Body of pancreas (tissue), 4 donors: ENCODE measurements at regions not wholly inside any gene's neighbourhood (a gene's known extent, or its start where the extent isn't known, plus 50 kb on each side); places are given as distances from the start of the nearest gene placed in this dataset.

Source experiments
- ATAC-seq: fragments of 150-250 bp; one replicate; pipeline ENCODE4 v1.9.1; 2016
- DNase-seq, 4 donors: peaks; one replicate each; pipeline ENCODE4 v3.0.0-alpha.2; 2019
- H3K27ac ChIP-seq, 4 donors: fragments of 200-600 bp; sonication (generic); 1 replicate in 3 of 4; 2 replicates in 1 of 4; pipeline versions ENCODE4 v1.5.1 to v1.6.1; 2016 to 2019; ENCODE audit warnings: mild to moderate bottlenecking in 1 of 4, mixed read lengths in 1 of 4, moderate library complexity in 1 of 4
- H3K27me3 ChIP-seq, 2 donors: fragments of 200-600 bp; sonication (generic); one replicate each; pipeline ENCODE4 v1.6.0; 2016; ENCODE audit warnings: mild to moderate bottlenecking in 1 of 2
- H3K36me3 ChIP-seq, 2 donors: fragments of 200-600 bp; sonication (generic); replicated peaks in 1 of 2; 2 replicates each; pipeline ENCODE4 v1.5.1; 2016; ENCODE audit warnings: low read depth in 2 of 2; ENCODE audit not compliant: insufficient read depth in 1 of 2
- H3K4me1 ChIP-seq: fragments of 200-600 bp; sonication (generic); one replicate; pipeline ENCODE4 v1.6.0; 2016
- H3K4me3 ChIP-seq, 2 donors: fragments of 200-600 bp; sonication (generic); 1 replicate in 1 of 2; 2 replicates in 1 of 2; pipeline ENCODE4 v1.5.1; 2016 to 2019
- H3K9me3 ChIP-seq, 3 donors: fragments of 200-600 bp; sonication (generic); 1 replicate in 2 of 3; 2 replicates in 1 of 3; pipeline ENCODE4 v1.5.1; 2016
- CTCF ChIP-seq, 7 experiments: fragments of 450-650 bp in 4 of 7; fragments of 200-600 bp in 3 of 7; sonication (generic) in 3 of 7; IDR thresholded peaks; one replicate each; pipeline ENCODE4 v1.5.1; 2016 to 2019; ENCODE audit warnings: antibody characterized with exemption in 7 of 7
- POLR2A ChIP-seq, 3 donors: fragments of 450-650 bp; IDR thresholded peaks; one replicate each; pipeline ENCODE4 v1.6.1; 2016; ENCODE audit warnings: antibody characterized with exemption in 3 of 3, mild to moderate bottlenecking in 2 of 3
- WGBS, 2 donors: methylation state at CpG; one replicate each; pipeline ENCODE4 v1.1.5; 2017; 5-methylcytosine and 5-hydroxymethylcytosine counted together
- intact Hi-C: fragments of 100-400 bp; cut with DNase I; formaldehyde crosslinking; loops from one replicate; pipeline ENCODE4 v1.15.1; 2023

GRCh38 chr9:118570066-118570465 lies 799.2 kb downstream of the BRINP1 start:
- intact Hi-C loops, result no loop called here
- no peak for ATAC-seq
- Histone ChIP-seq H3K27ac (no peak overlapping the region), H3K4me3 (no peak overlapping the region), H3K27me3 (no peaks in the 10 kb centered on the region), H3K9me3 (no peaks in the 10 kb centered on the region), H3K36me3 (no peaks in the 10 kb centered on the region), H3K4me1 (no peaks in the 10 kb centered on the region)
- 21 to 26% methylated on average over 3 of the region's 3 CpGs for WGBS, 2 donors
- DNase-seq, result no peak
- TF ChIP-seq POLR2A (IDR thresholded peaks at IDR 0.05) (no peak), CTCF (IDR thresholded peaks at IDR 0.05) (no peak)

GRCh38 chr9:118575341-118576070 lies 793.7 kb downstream of the BRINP1 start:
- H3K4me3 ChIP-seq, result no peak overlapping the region
- H3K9me3 ChIP-seq, result no peaks in the 10 kb centered on the region
- ATAC-seq, result no peak
- TF ChIP-seq CTCF (IDR thresholded peaks at IDR 0.05) (no peak), POLR2A (IDR thresholded peaks at IDR 0.05) (no peak)
- 27 to 50% methylated on average over 2 of the region's 2 CpGs for WGBS, 2 donors
- DNase-seq, result no peak
- H3K27me3 ChIP-seq, result no peaks in the 10 kb centered on the region
- intact Hi-C loops, result no loop called here
- H3K4me1 ChIP-seq, result no peaks in the 10 kb centered on the region
- H3K36me3 ChIP-seq, result no peaks in the 10 kb centered on the region
- no peak overlapping the region for H3K27ac ChIP-seq

DNA sequence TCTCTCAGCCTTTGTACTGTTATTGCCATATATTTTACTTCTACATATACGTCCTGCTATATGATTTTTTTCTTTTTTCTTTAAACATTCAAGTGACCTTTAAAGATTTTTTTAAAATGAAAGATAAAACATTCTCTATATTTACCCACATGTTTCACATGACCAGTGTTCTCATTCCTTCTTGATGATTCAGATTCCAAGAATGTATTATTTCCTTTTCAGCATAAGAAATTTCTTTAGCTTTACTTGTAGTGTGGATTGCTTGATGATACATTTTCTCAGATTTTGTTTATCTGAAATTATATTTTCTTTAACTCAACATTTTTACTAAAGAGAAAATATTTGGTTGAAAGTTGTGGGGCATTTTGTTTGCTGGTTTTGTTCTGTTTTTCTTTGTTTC lies 792.1 kb downstream of the BRINP1 start:
- WGBS, 2 donors, result 22 to 30% methylated on average over 1 of the region's 1 CpG
- TF ChIP-seq CTCF (IDR thresholded peaks at IDR 0.05) (no peak), POLR2A (IDR thresholded peaks at IDR 0.05) (no peak)
- Histone ChIP-seq H3K4me1 (no peaks in the 10 kb centered on the region), H3K27ac (no peak overlapping the region), H3K4me3 (no peak overlapping the region), H3K27me3 (no peaks in the 10 kb centered on the region), H3K9me3 (no peaks in the 10 kb centered on the region), H3K36me3 (no peaks in the 10 kb centered on the region)
- ATAC-seq (no peak), DNase-seq (no peak)
- intact Hi-C loops, result no loop called here

GRCh38 chr9:118578467-118578866 lies 790.8 kb downstream of the BRINP1 start:
- Histone ChIP-seq H3K4me1 (no peaks in the 10 kb centered on the region), H3K27ac (no peak overlapping the region), H3K27me3 (no peaks in the 10 kb centered on the region), H3K36me3 (no peaks in the 10 kb centered on the region), H3K9me3 (no peaks in the 10 kb centered on the region), H3K4me3 (no peak overlapping the region)
- ATAC-seq (no peak), DNase-seq (no peak)
- TF ChIP-seq POLR2A (IDR thresholded peaks at IDR 0.05) (no peak), CTCF (IDR thresholded peaks at IDR 0.05) (no peak)
- intact Hi-C loops, result no loop called here

DNA sequence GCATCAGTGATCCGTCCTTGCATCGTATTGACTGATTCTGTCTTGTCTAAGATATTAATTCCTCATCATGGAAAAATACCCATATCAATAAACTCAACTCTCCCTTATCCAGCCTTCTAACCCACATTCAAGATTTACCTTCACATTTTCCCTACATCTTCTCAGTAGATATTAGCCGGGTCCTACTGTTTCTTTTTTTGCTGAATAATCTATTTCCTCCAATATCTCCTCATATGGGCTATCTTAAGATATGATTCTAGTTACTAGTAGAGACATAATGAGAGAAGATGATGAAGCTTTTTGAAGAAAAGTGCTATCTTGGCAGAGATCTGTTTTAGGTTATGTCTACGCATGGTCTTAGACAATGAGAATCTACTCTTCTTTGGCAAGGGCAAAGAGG lies 785.8 kb downstream of the BRINP1 start:
- Histone ChIP-seq H3K4me1 (no peaks in the 10 kb centered on the region), H3K9me3 (no peaks in the 10 kb centered on the region), H3K4me3 (no peak overlapping the region), H3K36me3 (no peaks in the 10 kb centered on the region), H3K27ac (no peak overlapping the region), H3K27me3 (no peaks in the 10 kb centered on the region)
- intact Hi-C loops, result no loop called here
- TF ChIP-seq POLR2A (IDR thresholded peaks at IDR 0.05), result no peak
- no peak for TF ChIP-seq CTCF (IDR thresholded peaks at IDR 0.05)
- ATAC-seq (no peak), DNase-seq (no peak)
- WGBS, 2 donors, result 56 to 73% methylated on average over 4 of the region's 4 CpGs
